ENCODE measurements at regions not wholly inside any gene's neighbourhood (a gene's known extent, or its start where the extent isn't known, plus 50 kb on each side); places are given as distances from the start of the nearest gene placed in this dataset.

DNA sequence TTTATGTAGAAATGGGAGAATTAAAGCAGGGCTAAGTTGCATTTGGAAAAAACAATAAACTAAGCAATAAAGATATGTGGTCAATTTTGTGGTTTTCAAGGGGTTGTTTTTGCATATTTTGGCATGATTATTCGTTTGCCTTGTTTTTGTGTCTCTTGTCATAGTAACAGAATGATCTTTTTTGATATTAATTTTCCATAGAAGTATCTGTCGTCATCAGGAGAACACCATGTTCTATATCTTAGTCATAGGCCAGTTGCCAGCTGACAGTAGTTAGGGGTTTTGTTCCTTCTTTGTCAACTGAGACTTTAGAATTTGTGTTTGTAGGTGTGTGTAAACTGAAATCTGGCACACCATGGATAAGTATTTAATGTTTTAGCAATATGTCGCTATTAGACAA lies 1354.8 kb downstream of the LRFN5 start:
- no peak for DNase-seq (ENCODE audit: low read depth in 1 of 2, low spot score in 1 of 2)
- in situ Hi-C loops (cut with HindIII; ENCODE audit: low pct_unique_long_range_greater_than_20kb, low sequenced_read_pairs): no loop called here
- no peak for TF ChIP-seq JUND (IDR thresholded peaks at IDR 0.05; ENCODE audit: low read depth)

DNA sequence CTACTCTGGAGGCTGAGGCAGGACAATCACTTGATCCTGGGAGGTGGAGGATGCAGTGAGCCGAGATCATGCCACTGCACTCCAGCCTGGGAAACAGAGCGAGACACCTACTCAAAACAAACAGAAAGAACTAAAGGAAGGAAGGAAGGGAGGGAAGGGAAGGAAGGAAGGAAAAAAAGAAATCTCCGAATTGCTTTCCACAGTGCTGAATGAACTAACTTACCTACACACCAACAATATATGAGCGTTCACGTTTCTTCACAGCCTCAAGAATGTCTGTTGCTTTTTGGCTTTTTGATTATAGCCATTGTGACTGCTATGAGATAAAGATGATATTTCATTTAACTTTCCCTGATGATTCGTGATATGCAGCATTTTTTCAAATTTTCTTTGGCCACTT lies 1343.7 kb downstream of the LRFN5 start:
- peak in 1 of 2 experiments; percentile 19 for DNase-seq (ENCODE audit: low read depth in 1 of 2, low spot score in 1 of 2)
- in situ Hi-C loops (cut with HindIII; ENCODE audit: low pct_unique_long_range_greater_than_20kb, low sequenced_read_pairs): no loop called here
- TF ChIP-seq JUND (IDR thresholded peaks at IDR 0.05; ENCODE audit: low read depth): no peak

DNA sequence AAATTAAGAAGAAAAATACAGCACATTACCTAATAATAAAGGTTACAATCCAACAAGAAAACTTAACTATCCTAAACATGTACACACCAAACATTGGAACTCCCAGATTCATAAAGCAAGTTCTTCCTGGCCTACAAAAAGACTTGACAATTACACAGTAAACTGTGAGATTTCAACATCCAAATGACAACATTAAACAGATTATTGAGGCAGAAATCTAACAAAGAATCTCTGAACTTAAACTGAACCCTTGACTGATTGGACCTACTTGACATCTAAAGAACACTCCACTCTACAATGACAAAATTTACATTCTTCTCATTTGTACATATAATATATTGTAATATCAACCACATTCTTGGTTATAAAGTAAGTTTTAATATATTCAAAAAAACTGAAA lies 1341.3 kb downstream of the LRFN5 start:
- in situ Hi-C loops (cut with HindIII; ENCODE audit: low pct_unique_long_range_greater_than_20kb, low sequenced_read_pairs): no loop called here
- no peak for DNase-seq (ENCODE audit: low read depth in 1 of 2, low spot score in 1 of 2)
- no peak for TF ChIP-seq JUND (IDR thresholded peaks at IDR 0.05; ENCODE audit: low read depth)

DNA sequence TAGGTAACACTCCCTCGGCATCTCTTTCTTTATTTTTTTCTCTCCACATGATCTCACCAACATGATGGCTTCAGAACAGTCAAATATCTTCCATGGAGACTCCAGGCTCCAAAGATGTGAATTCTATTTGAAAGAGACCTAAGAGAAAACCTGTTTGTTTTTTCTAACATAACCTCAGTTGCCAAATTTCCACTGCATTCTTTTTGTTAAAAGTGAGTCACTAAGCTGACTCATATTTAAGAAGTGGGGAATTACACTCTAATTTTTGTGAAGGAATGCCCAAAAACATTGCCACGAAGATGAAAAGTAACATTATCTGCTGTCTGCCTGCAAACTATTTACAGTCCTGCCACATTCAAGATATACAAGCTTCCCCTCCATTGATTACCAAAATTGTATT lies 1337.6 kb downstream of the LRFN5 start:
- no peak for TF ChIP-seq JUND (IDR thresholded peaks at IDR 0.05; ENCODE audit: low read depth)
- in situ Hi-C loops (cut with HindIII; ENCODE audit: low pct_unique_long_range_greater_than_20kb, low sequenced_read_pairs): no loop called here
- no peak for DNase-seq (ENCODE audit: low read depth in 1 of 2, low spot score in 1 of 2)

DNA sequence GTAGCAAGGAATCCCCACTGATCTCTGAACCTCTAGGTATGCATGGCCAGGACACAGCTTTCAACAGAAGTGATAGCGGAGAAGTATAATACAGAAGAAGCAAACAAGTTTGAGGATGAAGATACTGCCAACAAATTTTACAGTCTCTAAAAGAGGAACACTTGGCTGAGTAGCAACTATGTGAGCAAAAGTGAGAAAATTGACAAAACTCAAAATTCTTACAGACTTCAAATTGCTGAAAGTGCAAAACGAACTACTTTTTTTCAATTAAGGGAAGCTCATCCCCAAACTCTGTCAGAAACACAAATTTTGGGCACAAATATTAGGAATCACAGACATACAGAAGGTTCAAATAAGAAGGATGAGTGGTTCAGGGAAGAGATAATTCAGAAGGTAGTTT lies 1324.6 kb downstream of the LRFN5 start:
- DNase-seq (ENCODE audit: low read depth in 1 of 2, low spot score in 1 of 2): no peak
- no peak for TF ChIP-seq JUND (IDR thresholded peaks at IDR 0.05; ENCODE audit: low read depth)
- in situ Hi-C loops (cut with HindIII; ENCODE audit: low pct_unique_long_range_greater_than_20kb, low sequenced_read_pairs): no loop called here

DNA sequence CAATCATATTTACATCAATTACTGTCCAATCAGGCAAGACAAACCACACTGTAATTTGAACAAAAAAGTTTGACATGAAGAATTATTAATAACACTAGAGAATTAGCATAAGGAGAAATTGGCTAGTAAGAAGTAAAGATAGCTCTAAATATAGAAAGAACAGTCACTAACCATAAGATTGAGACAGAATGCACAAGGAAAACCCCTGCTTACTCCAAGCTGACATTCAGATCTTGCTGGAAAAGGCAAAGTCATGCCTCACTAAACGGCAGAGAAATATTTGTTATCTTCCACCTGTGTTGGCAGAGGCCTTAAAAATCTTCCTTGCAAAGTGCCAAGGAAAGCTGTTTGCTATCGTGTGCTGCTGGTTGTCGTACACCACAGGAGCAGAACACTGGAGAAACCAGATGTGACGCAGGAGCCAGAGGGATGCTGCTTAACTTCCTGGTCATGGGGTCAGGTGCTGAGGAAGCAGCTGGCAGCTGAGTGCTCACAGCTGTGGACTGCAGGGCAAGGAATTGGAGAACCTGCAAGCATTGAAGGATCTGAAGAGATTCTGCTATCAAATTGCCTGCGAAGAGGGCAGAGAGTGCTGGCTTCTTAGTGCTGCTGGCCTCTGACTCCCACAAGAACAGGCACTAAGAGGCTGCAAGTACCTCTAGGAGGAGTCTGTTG lies 1323.3 kb downstream of the LRFN5 start:
- in situ Hi-C loops (cut with HindIII; ENCODE audit: low pct_unique_long_range_greater_than_20kb, low sequenced_read_pairs): no loop called here
- no peak for DNase-seq (ENCODE audit: low read depth in 1 of 2, low spot score in 1 of 2)
- no peak for TF ChIP-seq JUND (IDR thresholded peaks at IDR 0.05; ENCODE audit: low read depth)

DNA sequence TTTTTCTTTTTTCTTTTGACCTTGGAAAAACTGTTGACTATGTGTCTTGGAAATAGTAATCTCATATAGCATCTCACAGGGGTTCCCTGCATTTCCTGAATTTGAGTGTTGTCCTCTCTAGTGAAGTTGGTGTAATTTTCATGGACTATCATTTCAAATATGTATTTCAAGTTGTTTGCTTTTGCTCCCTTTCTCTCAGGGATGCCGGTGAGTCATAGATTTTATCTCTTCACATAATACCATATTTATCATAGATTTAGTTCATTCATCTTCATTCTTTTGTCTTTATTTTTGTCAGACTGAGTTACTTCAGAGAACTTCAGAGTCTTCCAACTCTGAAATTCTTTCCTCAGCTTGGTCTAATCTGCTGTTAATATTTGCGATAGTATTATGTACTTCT lies 1320.6 kb downstream of the LRFN5 start:
- TF ChIP-seq JUND (IDR thresholded peaks at IDR 0.05; ENCODE audit: low read depth): no peak
- peak in 1 of 2 experiments; percentile 29 for DNase-seq (ENCODE audit: low read depth in 1 of 2, low spot score in 1 of 2)
- in situ Hi-C loops (cut with HindIII; ENCODE audit: low pct_unique_long_range_greater_than_20kb, low sequenced_read_pairs): no loop called here

DNA sequence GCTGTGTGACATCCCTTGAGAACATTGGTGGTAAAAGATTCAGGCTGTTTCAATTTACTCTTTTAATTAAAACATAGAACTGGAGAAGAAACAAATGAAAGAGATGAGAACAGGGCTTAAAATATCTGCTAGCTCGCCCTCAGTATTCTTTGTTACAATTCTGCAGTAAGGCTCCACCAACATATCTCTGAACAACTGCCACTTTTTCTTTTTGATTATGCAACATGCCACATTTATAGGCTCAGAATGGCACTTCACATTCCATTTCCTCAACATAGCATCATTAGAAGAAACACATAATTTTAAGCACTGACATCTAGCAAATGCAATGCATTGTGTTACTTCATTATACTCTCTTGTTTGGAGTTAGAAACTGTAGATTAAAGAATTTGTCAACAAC lies 1315.2 kb downstream of the LRFN5 start:
- no peak for TF ChIP-seq JUND (IDR thresholded peaks at IDR 0.05; ENCODE audit: low read depth)
- in situ Hi-C loops (cut with HindIII; ENCODE audit: low pct_unique_long_range_greater_than_20kb, low sequenced_read_pairs): no loop called here
- no peak for DNase-seq (ENCODE audit: low read depth in 1 of 2, low spot score in 1 of 2)

DNA sequence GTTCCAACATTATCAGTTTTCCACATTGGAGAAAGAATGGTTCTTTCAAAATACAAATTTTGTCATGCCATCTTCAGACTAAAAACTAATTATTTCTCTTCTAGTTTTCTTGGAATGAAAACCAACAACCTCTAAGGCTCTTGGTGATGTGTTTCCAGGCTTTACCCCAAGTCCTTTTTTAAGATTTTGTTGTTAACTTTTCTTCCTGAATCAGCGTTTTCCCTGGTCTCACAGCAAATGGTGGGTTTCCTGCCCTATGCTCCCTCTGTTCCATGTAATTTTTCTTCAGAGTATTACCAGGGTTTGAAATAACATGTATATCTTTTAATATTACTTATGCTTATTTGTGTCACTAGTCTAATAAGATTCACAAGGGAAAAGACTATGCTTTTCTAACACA lies 1311.9 kb downstream of the LRFN5 start:
- in situ Hi-C loops (cut with HindIII; ENCODE audit: low pct_unique_long_range_greater_than_20kb, low sequenced_read_pairs): no loop called here
- no peak for TF ChIP-seq JUND (IDR thresholded peaks at IDR 0.05; ENCODE audit: low read depth)
- DNase-seq (ENCODE audit: low read depth in 1 of 2, low spot score in 1 of 2): no peak

DNA sequence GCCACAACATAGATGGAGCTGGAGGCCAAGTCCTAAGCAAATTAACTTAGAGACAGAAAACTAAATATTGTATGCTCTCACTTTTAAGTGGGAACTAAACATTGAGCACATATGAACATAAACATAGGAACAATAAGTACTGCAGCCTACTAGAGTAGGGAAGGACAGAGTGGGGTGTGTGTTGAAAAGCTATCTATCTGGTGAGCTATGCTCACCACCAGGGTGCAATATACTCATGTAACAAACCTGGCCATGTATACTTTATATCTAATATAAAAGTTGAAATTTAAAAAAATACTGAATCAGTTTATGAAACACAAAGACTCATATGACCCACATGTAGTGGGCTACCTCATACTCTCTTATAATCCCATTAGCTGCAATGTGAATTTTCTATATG lies 1305.0 kb downstream of the LRFN5 start:
- TF ChIP-seq JUND (IDR thresholded peaks at IDR 0.05; ENCODE audit: low read depth): no peak
- in situ Hi-C loops (cut with HindIII; ENCODE audit: low pct_unique_long_range_greater_than_20kb, low sequenced_read_pairs): no loop called here
- peak in 1 of 2 experiments; percentile 39 for DNase-seq (ENCODE audit: low read depth in 1 of 2, low spot score in 1 of 2)

DNA sequence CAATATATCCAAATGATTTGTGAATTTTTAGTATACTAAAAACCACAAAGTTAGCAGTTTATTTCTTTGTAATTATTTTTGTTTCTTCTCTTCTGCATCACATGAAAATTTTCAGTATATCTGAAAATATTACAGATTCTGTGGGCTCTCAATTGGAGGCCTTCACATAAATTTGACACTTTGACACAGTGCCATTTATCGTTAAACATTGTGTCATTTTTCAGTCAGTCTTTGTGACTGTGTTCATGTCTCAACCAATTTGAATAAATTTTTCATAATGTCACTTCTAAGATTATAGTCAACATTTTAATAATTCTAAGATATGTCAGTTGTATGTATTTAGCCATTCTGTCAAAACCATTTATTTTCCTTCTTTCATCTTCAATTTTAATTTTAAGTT lies 1303.0 kb downstream of the LRFN5 start:
- no peak for DNase-seq (ENCODE audit: low read depth in 1 of 2, low spot score in 1 of 2)
- in situ Hi-C loops (cut with HindIII; ENCODE audit: low pct_unique_long_range_greater_than_20kb, low sequenced_read_pairs): no loop called here
- TF ChIP-seq JUND (IDR thresholded peaks at IDR 0.05; ENCODE audit: low read depth): no peak

DNA sequence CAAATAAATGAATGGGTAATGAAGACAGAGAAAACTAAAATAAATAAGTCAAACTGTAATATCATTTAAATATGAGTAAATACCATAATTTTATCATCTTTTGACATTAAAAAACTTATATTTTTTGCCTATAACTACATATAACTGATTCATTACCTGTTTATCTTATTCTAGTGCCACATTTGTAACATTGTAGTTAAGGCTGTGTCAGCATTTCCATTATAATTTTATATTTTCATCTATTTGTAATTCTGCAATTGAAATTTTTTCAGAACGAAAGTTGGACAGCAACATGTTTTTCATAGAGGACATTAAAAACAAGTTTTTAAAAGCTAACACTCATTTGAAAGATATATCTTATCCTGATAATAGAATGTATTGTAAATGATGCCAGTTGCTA lies 1286.5 kb downstream of the LRFN5 start:
- no peak for DNase-seq (ENCODE audit: low read depth in 1 of 2, low spot score in 1 of 2)
- TF ChIP-seq JUND (IDR thresholded peaks at IDR 0.05; ENCODE audit: low read depth): no peak
- in situ Hi-C loops (cut with HindIII; ENCODE audit: low pct_unique_long_range_greater_than_20kb, low sequenced_read_pairs): no loop called here

DNA sequence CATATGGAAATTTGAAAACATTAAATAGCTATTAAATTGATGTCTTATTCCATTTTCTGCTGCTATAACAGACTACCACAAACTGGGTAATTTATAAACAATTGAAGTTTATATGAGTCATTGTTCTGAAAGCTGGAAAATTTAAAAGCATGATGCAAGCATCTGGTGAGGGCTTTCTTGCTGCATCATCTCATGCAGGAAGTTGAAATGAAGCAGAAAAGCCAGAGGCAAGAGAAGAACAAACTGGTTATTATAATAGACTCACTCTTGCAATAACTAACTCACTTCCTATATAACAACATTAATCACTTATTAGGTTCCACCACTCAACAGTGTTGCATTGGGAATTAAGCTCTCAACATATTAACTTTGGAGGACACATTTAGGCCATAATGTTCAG lies 1277.4 kb downstream of the LRFN5 start:
- no peak for TF ChIP-seq JUND (IDR thresholded peaks at IDR 0.05; ENCODE audit: low read depth)

DNA sequence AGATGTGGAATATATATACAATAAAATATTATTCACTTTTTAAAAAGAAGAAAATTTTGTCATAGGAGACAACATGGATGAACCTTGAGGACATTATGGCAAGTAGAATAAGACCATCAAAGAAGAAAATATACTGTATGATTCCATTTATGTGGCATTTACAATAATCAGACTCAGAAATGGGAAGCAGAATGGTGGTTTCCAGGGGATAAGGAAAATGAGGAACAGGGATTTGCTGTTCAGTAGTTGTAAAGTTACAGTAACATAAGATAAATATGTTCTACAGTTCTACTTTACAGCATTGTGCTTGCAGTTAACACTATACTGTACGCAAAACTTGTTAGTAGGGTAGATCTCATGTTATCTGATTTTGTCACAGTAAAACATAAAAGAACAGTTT lies 1271.0 kb downstream of the LRFN5 start:
- no peak for TF ChIP-seq JUND (IDR thresholded peaks at IDR 0.05; ENCODE audit: low read depth)
- DNase-seq (ENCODE audit: low read depth in 1 of 2, low spot score in 1 of 2): no peak
- in situ Hi-C loops (cut with HindIII; ENCODE audit: low pct_unique_long_range_greater_than_20kb, low sequenced_read_pairs): no loop called here

More for the DNA sequence above, 1277.4 kb downstream of the LRFN5 start:
- DNase-seq (ENCODE audit: low read depth in 1 of 2, low spot score in 1 of 2): no peak
- in situ Hi-C loops (cut with HindIII; ENCODE audit: low pct_unique_long_range_greater_than_20kb, low sequenced_read_pairs): no loop called here
